Iris pigment epithelial cell (primary cell): ENCODE measurements at regions not wholly inside any gene's neighbourhood (a gene's known extent, or its start where the extent isn't known, plus 50 kb on each side); places are given as distances from the start of the nearest gene placed in this dataset.

Experiments
- DNase-seq: peaks from one replicate; pipeline ENCODE4 v3.0.0-alpha.2; 2011; ENCODE audit warnings: low read depth

GRCh38 chr9:32698706-32699277 lies 63.3 kb upstream of the TAF1L start:
- DNase-seq, result no peak

GRCh38 chr9:32701321-32702022 lies 66.0 kb upstream of the TAF1L start:
- DNase-seq, result no peak

DNA sequence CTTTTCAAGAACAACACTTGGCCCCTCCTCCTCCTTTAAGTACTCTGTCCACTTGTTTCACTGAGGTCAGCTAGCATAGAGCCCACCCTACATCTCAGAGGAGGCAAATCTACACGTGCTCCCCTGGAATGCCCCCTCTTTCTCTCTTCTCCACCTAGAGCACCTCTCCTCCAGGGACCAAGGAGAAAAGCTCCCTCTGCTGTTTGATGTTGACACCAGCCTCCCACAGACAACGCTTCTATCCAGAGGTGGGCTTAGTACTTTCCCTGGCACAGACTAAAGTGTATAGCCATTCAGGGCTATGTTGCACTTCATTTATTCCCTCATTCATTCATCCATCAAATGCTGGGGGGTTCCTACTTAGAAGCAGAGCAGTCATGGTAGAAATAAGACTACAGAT lies 68.2 kb upstream of the TAF1L start:
- DNase-seq, result no peak

DNA sequence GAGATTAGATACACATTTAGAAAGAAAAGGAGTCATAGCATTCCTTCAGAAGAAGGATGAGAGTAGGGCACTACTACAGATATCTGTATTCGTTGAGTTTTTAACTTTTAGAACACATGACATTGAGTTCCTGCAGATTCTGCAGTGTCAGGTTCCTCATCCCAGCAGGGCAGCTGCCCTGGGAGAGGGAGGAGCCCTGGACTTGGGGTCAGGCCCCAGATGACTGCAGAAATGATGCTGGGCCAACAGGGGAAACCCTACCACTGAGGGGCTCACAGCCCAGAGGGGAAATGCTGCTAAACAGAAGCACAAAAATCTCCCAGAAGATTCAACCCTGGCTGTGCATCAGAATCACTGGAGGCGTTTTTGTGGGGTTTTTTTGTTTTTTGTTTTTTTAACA lies 68.9 kb upstream of the TAF1L start:
- no peak for DNase-seq

DNA sequence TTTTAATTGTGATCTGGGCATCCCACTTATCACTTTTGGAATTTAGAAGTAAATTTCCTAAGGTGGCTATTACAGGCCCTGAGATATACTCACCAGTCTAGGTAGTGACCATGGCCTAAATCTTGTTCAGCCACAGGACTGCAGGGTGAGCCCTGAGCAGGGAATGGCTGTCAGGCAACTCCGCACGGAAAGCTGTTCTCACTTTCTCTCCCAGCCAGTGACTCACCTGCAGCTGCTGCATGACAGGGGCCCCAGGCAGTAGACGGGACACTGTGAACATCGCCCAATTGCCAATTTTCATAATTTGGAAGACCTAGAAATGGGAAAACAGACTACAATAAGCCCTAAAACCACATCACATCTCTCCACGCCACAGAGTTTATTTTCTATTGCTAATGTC lies 69.6 kb upstream of the TAF1L start:
- DNase-seq, result peak; percentile 9

- DNase-seq, result no peak
These were observed 70.7 kb upstream of the TAF1L start for GRCh38 chr9:32706004-32706724.

GRCh38 chr9:32706725-32707100 lies 71.2 kb upstream of the TAF1L start:
- no peak for DNase-seq

DNA sequence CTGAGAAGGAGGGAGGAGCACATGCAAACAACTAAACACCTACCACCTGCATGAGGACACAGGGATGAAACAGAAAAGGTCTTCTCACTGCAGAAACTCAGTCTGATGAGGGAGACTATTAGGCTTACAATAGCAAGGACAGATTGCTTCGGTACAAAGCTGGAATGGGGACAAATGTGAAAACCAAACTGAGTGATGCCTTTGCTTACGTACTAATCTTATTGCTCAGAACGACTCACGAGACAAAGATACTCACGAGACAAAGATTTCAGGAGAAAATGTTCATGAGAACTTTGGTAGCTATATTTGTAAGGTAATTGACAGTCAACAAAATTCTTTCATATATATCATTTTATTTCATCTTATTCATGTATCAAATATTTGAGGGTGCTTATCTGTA lies 71.9 kb upstream of the TAF1L start:
- no peak for DNase-seq

- DNase-seq, result no peak
These were observed 73.1 kb upstream of the TAF1L start for GRCh38 chr9:32708480-32709150.

- DNase-seq, result no peak
These were observed 73.5 kb upstream of the TMEM215 start for GRCh38 chr9:32709871-32710270.

DNA sequence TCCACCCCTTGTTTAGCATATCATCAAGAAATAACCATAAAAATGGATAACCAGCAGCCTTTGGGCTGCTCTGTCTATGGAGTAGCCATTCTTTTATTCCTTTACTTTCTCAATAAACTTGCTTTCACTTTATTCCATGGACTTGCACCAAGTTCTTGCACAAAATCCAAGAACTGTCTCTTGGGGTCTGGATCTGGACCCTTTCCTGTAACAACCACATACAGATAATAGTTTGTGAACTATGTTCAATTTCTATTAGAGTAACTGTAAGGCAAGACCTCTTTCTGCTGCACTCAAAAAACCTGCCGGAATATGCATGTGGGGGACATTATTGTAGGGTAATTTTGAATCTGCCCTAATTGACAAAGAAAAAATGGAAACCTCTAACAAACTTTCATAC lies 66.9 kb upstream of the TMEM215 start:
- DNase-seq, result no peak

GRCh38 chr9:32716955-32717543 lies 66.3 kb upstream of the TMEM215 start:
- DNase-seq, result no peak

DNA sequence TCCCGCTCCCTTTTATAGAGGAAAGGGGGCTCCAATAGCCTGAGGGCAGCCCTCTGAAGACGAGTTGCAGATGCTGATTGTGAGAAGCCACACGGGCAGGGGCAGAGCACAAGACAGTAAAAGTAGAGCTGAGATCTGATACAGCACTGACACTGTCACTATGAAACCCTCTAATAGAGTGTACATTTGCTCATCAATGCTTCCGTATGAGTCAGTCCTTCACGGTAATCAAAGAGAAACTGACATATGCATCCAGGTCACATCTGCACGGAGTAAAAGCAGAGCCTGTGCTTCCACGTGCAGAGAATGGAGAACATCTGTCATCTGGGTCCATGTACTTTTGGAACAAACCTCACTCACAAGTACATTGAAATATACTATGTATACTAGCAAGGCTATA lies 60.6 kb upstream of the TMEM215 start:
- no peak for DNase-seq

DNA sequence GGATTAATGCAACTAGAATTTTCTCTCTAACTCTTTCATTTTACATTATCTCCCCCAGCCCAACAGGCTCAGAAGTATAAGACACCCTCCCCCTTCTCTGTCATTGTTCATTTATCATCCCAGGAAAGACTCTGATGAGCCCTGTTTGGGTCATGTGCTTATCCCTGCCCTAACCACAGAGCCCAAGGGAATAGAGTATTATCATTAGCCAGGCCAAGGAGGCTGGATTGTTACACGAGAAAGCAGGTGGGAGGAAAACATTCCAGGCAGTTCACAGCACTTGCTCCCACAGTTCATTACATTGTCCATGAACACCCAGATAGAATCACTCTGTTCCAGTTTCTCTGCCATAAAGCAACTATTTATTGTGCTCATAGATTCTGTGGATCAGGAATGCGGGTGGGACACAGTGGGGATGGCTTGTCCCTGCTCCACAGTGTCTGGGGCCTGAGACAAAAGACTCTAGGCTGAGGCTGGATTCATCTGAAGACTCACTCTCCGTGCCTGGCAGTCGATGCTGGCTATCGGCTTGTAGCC lies 59.5 kb upstream of the TMEM215 start:
- no peak for DNase-seq

- DNase-seq, result no peak
These were observed 58.1 kb upstream of the TMEM215 start for GRCh38 chr9:32725066-32725860.

DNA sequence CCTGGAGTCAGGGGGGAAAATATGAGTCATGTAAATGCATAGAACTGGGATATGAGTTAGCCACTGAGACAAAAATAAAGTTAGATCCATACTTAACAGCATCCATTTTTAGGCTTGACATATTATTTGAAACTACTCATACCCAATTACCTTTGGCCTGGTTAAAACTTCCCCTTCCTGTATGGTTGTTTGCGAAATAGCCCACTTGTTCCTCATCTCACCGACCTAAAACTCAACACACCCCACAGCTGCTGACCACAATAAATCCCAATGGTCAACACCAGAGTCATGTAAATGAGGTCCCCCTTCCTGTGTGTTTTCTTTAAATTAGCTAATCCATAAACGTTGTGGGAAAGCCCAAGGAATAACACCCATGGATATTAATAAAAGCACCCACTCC lies 55.2 kb upstream of the TMEM215 start:
- no peak for DNase-seq
